GM19043 (cell line): ENCODE measurements at regions not wholly inside any gene's neighbourhood (a gene's known extent, or its start where the extent isn't known, plus 50 kb on each side); places are given as distances from the start of the nearest gene placed in this dataset.
"Not testable (repeated sequence)": the region's sequence is repeated elsewhere in the genome, so short reads cannot be mapped to it uniquely, and the experiment has no call there.

Experiments used
- ATAC-seq: cut with Tn5 transposase; IDR thresholded peaks from one replicate; pipeline ENCODE4 v1.9.1; 2021; ENCODE audit warnings: low read depth; ENCODE audit not compliant: unreplicated experiment

GRCh38 chr13:50527612-50528509 is 315.6 kb downstream of the DLEU7 start:
- ATAC-seq: no peak

DNA sequence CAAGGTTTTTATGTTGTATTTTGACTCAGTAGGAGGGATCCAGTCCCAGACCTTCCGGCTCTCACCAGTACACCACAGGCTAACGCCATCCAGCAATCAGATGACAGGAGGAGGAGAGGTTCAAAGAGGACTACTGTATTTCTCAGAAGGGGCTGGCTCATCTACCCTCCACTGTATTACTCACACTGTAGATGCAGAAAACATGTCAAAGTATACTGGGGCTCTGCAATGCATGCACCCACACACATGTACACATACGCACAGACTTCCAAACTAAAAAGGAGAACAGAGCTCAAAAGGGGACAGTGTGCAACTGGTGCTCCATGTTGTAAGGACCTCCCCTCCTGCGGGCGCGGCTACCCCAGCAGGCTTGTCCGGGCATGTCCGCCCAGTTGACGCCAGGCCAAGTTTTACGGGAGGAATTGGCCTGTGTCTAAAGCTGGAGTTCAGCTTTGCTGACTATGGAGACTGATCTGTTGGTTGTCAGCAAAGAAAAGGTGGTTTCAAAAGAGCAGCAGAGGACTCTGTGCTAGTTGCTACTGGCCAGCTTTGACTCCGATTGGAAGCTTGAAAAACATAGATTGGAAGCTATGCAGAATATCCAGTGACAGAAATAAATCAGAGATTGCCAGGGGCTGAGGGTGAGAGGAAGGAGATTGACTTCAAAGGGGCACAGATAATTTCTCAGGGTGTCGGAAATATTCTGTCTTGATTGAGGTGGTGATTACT is 314.2 kb downstream of the DLEU7 start:
- no peak for ATAC-seq

DNA sequence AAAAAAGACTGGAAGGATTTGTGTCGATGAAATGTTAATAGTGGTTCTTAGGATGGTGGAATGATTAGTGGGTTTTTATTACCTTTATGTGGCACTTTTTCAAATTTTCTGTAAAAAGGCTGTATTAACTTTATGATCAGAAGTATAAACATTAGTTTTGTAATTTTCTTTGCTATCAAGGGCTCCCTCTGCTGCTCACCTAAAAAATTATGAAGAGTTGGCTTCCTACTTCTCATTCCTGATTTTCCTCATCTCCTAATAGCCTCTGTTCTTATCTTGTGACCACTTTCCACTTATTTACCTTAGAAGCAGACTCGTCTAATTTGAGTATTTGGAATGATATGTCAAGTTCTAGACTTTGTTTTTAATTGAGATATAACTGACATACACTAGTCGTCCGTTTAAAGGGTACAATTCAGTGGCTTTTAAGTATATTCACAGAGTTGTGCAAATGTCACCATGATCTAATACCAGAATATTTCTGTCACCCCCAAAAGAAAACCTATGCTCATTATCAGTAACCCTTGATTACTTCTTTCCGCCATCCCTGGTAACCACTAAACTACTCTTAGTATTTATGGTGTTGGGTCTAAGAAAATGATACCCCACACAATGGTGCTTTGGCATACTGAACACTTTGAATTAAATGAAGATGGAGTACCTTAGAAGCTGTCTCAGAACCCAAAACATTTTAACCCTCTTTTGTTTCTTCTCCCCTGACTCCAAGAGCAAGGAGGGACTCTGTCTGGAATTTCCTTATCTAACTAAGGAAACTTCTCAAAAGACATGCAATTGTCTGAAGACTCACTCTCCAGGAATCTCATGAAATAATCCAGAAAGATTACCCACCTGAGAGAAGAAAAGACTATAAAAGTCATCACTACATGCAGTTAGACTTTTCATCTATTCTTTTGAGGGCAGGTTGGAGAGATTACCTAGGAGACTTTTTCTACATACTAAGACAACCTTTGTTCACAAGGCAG is 311.3 kb downstream of the DLEU7 start:
- ATAC-seq: no peak

DNA sequence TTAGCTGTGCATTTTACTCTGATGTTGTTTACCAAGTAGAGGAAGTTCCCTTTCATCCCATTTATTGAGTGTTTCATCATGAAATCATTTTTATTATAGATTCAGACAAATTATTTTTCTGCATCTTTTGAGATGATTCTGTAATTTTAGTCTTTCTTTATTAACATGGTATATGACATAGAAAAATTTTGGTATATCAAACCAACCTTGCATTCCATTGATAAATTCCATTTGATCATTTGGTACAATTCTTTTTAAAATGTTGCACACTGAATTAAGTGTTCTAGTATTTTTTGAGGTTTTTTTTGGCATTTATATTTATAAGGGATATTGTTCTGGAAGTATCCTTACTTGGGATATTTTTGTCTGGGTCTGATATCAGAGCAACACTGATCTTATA is 308.4 kb downstream of the DLEU7 start:
- no peak for ATAC-seq

GRCh38 chr13:50537029-50537428 is 306.5 kb downstream of the DLEU7 start:
- no peak for ATAC-seq

DNA sequence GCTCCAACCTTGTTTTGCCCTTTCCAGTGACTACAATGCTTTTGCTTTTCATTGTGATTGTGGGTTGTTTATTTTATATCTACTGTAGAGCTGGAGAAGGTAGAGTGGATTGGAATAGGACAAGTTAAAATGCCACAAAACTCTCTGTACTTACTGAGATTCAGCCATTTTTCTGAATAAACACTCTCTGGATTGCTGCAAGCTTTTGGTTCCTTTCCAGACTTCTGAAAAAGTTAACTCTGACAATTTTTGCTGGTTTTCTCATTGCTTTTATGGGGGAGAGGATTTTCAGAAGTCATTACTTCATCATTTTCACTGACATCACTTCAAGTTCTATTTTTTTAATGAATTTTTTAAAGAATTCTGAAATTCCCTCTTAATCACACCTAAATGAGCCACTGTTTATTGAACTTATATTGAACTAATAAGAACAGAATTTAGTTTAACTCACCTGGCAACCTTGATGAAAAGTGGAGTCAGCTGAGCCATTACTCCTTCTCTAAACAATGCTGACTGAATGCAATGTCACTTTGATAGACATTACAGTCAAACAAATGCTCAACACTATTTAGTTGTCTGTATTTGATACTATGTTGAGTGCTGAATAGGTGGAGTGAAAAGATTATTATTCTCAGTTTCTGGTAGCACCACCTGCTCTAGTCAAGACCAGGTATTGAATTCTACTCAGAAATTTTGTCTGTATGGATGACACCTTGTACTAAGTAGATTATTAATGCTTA is 303.5 kb downstream of the DLEU7 start:
- ATAC-seq: no peak

DNA sequence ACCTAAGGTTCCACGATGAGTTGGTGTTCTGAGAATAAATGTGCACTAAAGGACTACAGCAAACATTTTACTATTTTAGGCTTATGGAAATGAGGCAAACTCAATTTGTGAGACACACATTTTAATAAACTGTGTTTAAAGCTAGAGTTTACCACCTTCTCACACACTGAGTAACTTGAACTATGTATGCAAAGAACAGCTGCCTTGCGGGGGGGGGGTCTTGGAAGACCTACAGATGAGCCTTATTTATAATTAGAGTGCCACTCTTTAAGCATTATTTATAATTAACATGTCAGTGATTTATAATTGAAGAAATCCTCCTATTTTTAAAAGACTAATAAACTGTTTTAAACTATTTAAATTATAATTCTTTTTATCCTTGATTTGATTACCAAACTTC is 300.4 kb downstream of the DLEU7 start:
- ATAC-seq: no peak

DNA sequence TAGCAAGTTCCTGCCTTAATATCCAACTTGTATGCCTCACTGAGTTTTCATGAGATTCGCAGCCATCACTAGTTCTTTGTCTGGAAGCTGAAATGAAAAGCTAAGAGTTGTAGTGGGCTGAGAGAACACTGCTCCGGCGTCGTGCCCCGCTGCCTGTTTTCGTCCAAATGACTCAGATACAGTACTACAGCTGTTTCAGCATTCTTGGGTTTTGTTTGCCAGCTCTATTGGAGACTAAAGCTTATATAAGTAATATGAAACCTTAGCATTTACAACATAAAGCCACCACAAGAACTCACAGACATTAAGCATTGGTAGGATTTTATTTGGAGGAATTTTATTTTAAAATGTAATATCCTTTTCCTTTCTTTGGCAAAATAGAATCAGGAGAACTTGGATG is 299.7 kb downstream of the DLEU7 start:
- ATAC-seq: no peak

GRCh38 chr13:50544211-50544610 is 299.3 kb downstream of the DLEU7 start:
- no peak for ATAC-seq

DNA sequence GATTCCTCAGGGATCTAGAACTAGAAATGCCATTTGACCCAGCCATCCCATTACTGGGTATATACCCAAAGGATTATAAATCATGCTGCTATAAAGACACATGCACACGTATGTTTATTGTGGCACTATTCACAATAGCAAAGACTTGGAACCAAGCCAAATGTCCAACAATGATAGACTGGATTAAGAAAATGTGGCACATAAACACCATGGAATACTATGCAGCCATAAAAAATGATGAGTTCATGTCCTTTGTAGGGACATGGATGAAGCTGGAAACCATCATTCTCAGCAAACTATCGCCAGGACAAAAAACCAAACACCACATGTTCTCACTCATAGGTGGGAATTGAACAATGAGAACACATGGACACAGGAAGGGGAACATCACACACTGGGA is 296.3 kb downstream of the DLEU7 start:
- ATAC-seq: not testable (repeated sequence)

- ATAC-seq: no peak
Measured at GRCh38 chr13:50548586-50548985, 294.9 kb downstream of the DLEU7 start.

- ATAC-seq: no peak
Measured at GRCh38 chr13:50549221-50549942, 294.1 kb downstream of the DLEU7 start.

- ATAC-seq: no peak
Measured at GRCh38 chr13:50550151-50550550, 293.3 kb downstream of the DLEU7 start.

- no peak for ATAC-seq
Measured at GRCh38 chr13:50552424-50552966, 291.0 kb downstream of the DLEU7 start.

GRCh38 chr13:50561739-50562138 is 281.8 kb downstream of the DLEU7 start:
- ATAC-seq: no peak

- ATAC-seq: no peak
Measured at GRCh38 chr13:50566646-50567045, 276.8 kb downstream of the DLEU7 start.

GRCh38 chr13:50572129-50572528 is 271.4 kb downstream of the DLEU7 start:
- ATAC-seq: no peak

GRCh38 chr13:50573066-50573465 is 270.4 kb downstream of the DLEU7 start:
- ATAC-seq: no peak

DNA sequence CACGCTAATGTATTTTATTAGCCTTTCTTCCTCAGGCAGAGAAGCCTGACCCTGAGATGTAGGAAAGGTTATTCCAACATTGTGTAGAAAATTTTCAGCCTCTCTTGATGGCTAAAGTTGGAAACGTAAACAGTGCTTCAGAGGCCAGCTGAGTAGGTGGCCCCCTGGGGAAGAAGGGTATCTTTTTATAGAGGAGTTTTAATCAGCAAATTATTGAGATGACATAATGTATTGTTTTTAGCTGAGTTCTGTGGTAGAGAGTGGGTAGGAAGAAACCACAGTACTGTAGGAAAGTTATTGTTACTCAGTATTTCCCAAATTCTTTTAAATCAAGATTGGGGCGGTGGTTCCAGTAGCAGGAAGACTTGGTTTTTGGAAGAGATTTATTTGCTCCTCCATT is 268.8 kb downstream of the DLEU7 start:
- no peak for ATAC-seq
